HG03025 (cell line): ENCODE measurements at regions not wholly inside any gene's neighbourhood (a gene's known extent, or its start where the extent isn't known, plus 50 kb on each side); places are given as distances from the start of the nearest gene placed in this dataset.
"Not testable (repeated sequence)": the region's sequence is repeated elsewhere in the genome, so short reads cannot be mapped to it uniquely, and the experiment has no call there.

Source experiments
- ATAC-seq: cut with Tn5 transposase; IDR thresholded peaks from one replicate; pipeline ENCODE4 v1.9.1; 2021; ENCODE audit warnings: mild to moderate bottlenecking, moderate library complexity; ENCODE audit not compliant: unreplicated experiment, low FRiP score

- ATAC-seq, result no peak
These were observed 378.8 kb downstream of the ALG10 start for GRCh38 chr12:34400986-34401658.

DNA sequence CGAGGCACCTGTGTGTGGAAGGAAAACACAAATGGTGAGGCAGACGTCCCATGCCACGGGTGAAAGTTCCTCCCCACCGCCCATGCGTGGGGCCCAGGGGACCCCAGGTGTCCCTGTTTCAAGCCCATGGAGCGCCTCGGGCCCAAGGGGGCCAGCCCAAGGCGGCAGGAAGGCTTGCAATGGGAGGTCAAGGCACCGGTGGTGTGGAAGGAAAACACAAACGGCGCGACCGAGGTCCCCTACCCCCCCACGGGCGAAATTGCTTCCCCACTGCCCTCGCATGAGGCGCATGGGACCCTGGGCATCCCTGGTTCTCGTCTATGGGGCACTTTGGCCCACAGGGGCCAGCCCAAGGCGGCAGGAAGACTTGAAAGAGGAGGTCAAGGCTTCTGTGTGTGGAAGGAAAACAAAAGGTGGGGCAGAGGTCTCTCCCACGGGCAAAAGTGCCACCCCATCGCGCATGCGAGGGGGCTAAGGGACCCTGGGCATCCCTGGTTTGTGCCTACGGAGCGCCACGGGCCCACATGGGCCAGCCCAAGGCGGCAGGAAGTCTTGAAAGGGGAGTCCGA, 379.4 kb downstream of the ALG10 start:
- no peak for ATAC-seq

DNA sequence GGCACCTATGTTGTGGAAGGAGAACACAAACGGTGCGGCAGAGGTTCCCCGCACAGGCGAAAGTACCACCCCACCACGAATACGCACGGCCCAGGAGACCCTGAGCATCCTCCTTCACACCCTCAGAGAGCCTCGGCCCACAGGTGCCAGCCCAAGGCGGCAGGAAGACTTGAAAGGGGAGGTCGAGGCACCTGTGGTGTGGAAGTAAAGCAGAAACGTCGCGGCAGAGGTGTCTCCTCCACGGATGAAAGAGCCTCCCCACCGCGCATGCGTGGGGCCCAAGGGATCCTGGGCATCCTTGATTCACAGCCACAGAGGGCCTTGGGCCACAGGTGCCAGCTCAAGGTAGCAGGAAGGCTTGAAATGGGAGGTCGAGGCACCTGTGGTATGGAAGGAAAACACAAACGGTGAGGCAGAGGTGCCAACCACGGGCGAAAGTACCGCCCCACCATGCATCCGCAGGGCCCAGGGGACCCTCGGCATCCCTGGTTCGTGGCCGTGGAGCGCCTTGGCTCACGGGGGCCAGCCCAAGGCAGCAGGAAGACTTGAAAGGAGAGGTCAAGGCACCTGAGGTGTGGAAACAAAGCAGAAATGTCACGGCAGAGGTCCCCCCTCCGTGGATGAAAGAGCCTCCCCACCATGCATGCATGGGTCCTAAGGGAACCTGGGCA, 380.1 kb downstream of the ALG10 start:
- ATAC-seq, result no peak

DNA sequence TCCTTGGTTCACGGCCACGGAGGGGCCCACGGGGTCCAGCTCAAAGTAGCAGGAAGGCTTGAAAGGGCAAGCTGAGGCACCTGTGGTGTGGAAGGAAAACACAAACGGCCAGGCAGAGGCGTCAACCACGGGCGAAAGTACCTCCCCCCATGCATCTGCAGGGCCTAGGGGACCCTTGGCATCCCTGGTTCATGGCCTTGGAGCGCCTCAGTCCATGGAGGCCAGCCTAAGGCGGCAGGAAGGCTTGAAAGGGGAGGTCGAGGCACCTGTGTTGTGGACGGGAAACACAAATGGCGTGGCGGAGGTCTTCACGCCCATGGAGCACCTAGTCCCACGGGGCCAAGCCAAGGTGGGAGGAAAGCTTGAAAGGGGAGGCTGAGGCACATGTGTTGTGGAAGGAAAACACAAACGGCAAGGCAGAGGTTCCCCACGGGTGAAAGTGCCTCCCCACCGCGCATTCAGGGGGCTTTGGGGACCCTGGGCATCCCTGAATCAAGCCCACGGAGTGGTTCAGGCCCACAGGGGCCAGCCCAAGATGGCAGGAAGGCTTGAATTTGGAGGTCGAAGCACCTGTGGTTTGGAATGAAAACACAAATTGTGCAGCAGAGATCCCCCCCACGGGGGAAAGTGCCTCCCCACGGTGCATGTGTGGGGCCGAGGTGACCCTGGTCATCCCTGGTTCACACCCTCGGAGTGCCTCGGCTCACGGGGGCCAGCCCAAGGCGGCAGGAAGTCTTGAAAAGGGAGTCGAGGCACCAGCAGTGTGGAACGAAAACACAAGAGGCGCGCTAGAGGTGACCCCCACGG, 380.8 kb downstream of the ALG10 start:
- no peak for ATAC-seq

GRCh38 chr12:34403706-34404376, 381.5 kb downstream of the ALG10 start:
- ATAC-seq, result no peak

DNA sequence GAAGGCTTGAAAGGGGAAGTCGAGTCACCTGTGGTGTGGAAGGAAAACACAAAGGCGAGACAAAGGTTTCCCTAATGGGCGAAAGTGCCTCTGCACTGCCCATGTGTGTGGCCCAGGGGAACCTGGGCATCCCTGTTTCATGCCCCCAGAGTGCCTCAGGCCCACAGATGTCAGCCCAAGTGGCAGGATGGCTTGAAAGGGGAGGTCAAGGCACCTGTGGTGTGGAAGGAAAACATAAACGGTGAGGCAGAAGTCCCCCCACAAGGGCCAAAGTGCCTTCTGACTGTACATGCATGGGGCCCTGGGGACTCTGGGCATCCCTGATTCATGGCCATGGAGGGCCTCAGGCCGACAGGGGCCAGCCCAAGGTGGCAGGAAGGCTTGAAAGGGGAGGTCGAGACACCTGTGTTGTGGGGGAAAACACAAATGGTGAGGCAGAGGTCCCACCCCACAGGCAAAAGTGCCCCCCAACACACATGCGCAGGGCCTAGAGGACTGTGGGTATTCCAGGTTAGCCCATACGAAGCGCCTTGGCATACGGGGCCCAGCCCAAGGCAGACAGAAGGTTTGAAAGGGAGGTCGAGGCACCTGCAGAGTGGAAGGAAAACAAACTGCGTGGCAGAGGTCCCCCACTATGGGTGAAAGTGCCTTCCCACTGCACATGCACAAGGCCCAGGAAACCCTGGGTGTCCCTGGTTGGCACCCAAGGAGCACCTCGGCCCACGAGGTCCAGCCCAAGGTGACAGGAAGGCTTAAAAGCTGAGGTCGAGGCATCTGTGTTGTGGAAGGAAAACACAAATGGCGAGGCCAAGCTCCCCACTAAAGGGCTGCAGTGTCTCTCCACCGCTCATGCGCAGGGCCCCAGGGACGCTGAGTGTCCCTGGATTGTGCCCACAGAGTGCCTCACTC, 382.3 kb downstream of the ALG10 start:
- ATAC-seq, result no peak

DNA sequence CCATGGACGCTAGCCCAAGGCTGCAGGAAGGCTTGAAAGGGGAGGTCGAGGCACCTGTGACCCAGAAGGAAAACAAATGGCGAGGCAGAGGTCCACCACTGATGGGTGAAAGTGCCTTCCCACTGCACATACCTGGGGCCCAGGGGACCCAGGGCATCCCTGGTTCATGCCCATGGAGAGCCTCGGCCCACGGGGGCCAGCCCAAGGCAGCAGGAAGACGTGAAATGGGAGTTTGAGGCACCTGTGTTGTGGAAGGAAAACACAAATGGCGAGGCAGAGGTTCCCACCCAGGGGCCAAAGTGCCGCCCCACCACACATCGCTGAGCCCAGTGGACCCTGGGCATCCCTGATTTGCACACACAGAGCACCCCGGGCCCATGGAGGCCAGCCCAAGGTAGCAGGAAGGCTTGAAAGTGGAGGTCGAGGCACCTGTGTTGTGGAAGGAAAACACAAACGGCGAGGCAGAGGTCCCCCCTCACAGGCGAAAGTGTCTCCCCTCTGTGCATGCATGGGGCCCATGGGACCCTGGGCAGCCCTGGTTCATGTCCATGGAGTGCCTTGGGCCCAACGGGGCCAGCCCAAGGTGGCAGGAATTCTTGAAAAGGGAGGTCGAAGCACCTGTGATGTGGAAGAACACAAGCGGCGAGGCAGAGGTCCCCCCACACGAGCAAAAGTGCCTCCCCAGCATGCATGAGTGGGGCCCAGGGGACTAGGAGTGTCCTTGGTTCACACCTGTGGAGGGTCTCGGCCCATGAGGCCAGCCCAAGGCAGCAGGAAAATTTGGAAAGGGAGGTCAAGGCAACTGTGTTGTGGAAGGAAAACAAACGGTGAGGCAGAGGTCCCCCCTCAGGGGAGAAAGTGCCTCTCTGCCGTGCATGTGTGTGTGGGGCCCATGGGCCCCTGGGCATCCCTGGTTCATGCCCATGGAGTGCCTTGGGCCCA, 383.3 kb downstream of the ALG10 start:
- ATAC-seq, result no peak

GRCh38 chr12:34406228-34406995, 384.1 kb downstream of the ALG10 start:
- ATAC-seq, result no peak

DNA sequence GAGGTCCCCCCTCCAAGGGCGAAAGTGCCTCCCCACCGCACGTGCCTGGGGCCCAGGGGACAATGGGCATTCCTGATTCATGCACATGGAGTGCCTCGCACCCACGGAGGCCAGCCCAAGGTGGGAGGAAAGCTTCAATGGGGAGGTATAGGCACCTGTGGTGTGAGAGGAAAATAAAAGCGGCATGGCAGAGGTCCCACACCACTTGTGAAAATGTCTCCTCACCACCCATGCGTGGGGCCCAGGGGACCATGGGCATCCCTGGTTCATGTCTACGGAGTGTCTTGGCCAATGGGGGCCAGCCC, 384.7 kb downstream of the ALG10 start:
- no peak for ATAC-seq

- no peak for ATAC-seq
These were observed 385.5 kb downstream of the ALG10 start for GRCh38 chr12:34407813-34408212.

DNA sequence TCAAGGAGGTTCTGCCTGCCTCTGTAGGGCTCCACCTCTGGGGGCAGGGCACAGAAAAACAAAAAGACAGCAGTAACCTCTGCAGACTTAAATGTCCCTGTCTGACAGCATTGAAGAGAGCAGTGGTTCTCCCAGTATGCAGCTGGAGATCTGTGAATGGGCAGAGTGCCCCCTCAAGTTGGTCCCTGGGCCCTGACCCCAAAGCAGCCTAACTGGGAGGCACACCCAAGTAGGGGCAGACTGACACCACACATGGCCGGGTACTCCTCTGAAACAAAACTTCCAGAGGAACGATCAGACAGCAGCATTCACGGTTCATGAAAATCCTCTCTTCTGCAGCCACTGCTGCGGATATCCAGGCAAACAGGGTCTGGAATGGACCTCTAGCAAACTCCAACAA, 409.2 kb downstream of the ALG10 start:
- ATAC-seq, result not testable (repeated sequence)
